ENCODE measurements at regions not wholly inside any gene's neighbourhood (a gene's known extent, or its start where the extent isn't known, plus 50 kb on each side); places are given as distances from the start of the nearest gene placed in this dataset.

GRCh38 chr4:57162499-57163019 lies 52.4 kb upstream of the IGFBP7 start:
- Histone ChIP-seq H3K23ac (ENCODE audit: insufficient read length, low read depth, low read length) (no peak overlapping the region), H3K4me1 (ENCODE audit: insufficient read depth, low read length) (no peaks in the 10 kb centered on the region), H3K18ac (ENCODE audit: insufficient read length, low read depth, low read length) (no peak overlapping the region), H2BK5ac (ENCODE audit: insufficient read length, low read length) (no peak overlapping the region), H3K9me3 (ENCODE audit: control insufficient read depth, low read depth, low read length) (no peaks in the 10 kb centered on the region), H4K8ac (replicated peaks; ENCODE audit: insufficient read length, low read depth, low read length) (no peak overlapping the region), H3K23me2 (ENCODE audit: insufficient read length, low read depth, low read length, poor library complexity, severe bottlenecking) (no peaks in the 10 kb centered on the region), H3K27ac (ENCODE audit: insufficient read length, low read depth, low read length) (no peak overlapping the region), H3K9ac (ENCODE audit: extremely low read depth, insufficient read length, low read length) (no peak overlapping the region), H3K4me2 (ENCODE audit: insufficient read depth, insufficient read length, low read length) (no peak overlapping the region), H3K27me3 (ENCODE audit: insufficient read depth, low read length) (no peaks in the 10 kb centered on the region), H3K14ac (ENCODE audit: insufficient read depth, low read length) (no peak overlapping the region), H2BK12ac (ENCODE audit: insufficient read length, low read depth, low read length) (no peak overlapping the region), H3K79me2 (ENCODE audit: insufficient read depth, low read length) (no peaks in the 10 kb centered on the region), H3T11ph (ENCODE audit: low read length) (no peak overlapping the region), H2BK120ac (ENCODE audit: low read depth, low read length, poor library complexity, severe bottlenecking) (no peak overlapping the region), H3K4ac (ENCODE audit: low read depth, low read length) (no peak overlapping the region), H2BK20ac (ENCODE audit: low read depth, low read length, poor library complexity, severe bottlenecking) (no peak overlapping the region), H3K56ac (ENCODE audit: insufficient read length, low read depth, low read length) (no peak overlapping the region), H2BK15ac (ENCODE audit: low read depth, low read length) (no peak overlapping the region), H4K20me1 (ENCODE audit: control insufficient read depth, insufficient read depth, insufficient read length) (no peaks in the 10 kb centered on the region), H4K91ac (ENCODE audit: insufficient read length, low read depth, low read length) (no peak overlapping the region), H2AFZ (ENCODE audit: low read length) (no peak overlapping the region), H4K5ac (ENCODE audit: insufficient read length, low read depth, low read length) (no peak overlapping the region), H3K79me1 (ENCODE audit: insufficient read depth, low read depth, low read length, poor library complexity, severe bottlenecking) (no peaks in the 10 kb centered on the region), H2AK5ac (ENCODE audit: insufficient read length, low read length) (no peak overlapping the region)
- TF ChIP-seq CTCF (conservative IDR thresholded peaks at IDR 0.05) = no peak
- no peak for DNase-seq
- peaks cover 0 to 7% (median 2%) of the 10 kb centered on the region in 3 experiments; a peak in 3 of 7 replicates for H3K36me3 Mint-ChIP-seq (ENCODE audit: insufficient read depth in 1 of 3, low read depth in 3 of 3)
- H3K27ac Mint-ChIP-seq = no peak overlapping the region
- peaks cover 9% of the 10 kb centered on the region in 2 experiments for H3K4me1 Mint-ChIP-seq
- peaks cover 63% of the 10 kb centered on the region for H3K27me3 Mint-ChIP-seq (ENCODE audit: low read depth)
- H3K9me3 Mint-ChIP-seq = peaks cover 4 to 5% of the 10 kb centered on the region in 2 experiments; a peak in 4 of 5 replicates
- H3K4me3 Mint-ChIP-seq = no peak overlapping the region
